ENCODE measurements at regions not wholly inside any gene's neighbourhood (a gene's known extent, or its start where the extent isn't known, plus 50 kb on each side); places are given as distances from the start of the nearest gene placed in this dataset.

DNA sequence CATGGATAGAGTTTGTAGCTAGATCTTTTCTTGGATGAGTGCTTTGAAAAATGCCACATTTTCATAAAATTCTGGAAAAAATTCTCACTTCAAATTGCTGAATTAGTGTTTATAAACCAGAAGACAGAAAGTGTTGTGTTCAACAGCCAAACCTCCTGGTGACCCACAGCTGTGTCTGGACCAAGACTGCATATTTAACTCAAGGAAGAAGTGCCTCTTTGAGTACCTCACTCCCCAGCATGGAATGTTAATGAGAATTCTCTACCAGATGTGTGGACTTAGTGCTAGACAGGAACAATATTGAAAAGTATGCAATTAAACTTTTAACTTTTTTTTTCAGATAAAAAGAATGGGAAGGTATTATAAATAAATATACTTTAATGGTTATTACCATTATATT is 609.3 kb downstream of the COL12A1 start:
- TF ChIP-seq POLR2A (IDR thresholded peaks at IDR 0.05), result no peak
- TF ChIP-seq, protein P1, sequence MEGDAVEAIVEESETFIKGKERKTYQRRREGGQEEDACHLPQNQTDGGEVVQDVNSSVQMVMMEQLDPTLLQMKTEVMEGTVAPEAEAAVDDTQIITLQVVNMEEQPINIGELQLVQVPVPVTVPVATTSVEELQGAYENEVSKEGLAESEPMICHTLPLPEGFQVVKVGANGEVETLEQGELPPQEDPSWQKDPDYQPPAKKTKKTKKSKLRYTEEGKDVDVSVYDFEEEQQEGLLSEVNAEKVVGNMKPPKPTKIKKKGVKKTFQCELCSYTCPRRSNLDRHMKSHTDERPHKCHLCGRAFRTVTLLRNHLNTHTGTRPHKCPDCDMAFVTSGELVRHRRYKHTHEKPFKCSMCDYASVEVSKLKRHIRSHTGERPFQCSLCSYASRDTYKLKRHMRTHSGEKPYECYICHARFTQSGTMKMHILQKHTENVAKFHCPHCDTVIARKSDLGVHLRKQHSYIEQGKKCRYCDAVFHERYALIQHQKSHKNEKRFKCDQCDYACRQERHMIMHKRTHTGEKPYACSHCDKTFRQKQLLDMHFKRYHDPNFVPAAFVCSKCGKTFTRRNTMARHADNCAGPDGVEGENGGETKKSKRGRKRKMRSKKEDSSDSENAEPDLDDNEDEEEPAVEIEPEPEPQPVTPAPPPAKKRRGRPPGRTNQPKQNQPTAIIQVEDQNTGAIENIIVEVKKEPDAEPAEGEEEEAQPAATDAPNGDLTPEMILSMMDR (IDR thresholded peaks at IDR 0.05), result no peak
